Activated CD4-positive, alpha-beta T cell treated with anti-CD3 and anti-CD28 coated beads for 36 hours (primary cell): ENCODE measurements at regions not wholly inside any gene's neighbourhood (a gene's known extent, or its start where the extent isn't known, plus 50 kb on each side); places are given as distances from the start of the nearest gene placed in this dataset.

Source experiments
- ATAC-seq: fragments of 200-7000 bp; cut with Tn5 transposase; one replicate; pipeline ENCODE4 v1.10.0; 2021; ENCODE audit warnings: mild to moderate bottlenecking, moderate library complexity
- CTCF ChIA-PET: fragments of 350-600 bp; sonication (Branson Sonifier 250); formaldehyde crosslinking; loops from one replicate; lab custom pipeline; 2021; ENCODE audit warnings: antibody characterized with exemption; lab: Charles Lee
- POLR2A ChIA-PET: fragments of 350-600 bp; sonication (Branson Sonifier 250); formaldehyde crosslinking; loops from one replicate; lab custom pipeline; 2021; ENCODE audit warnings: antibody characterized with exemption, inconsistent platforms; lab: Charles Lee
- DNase-seq: peaks from one replicate; pipeline ENCODE4 v3.0.0-alpha.2; 2020
- H3K27ac Mint-ChIP-seq: one replicate; pipeline ENCODE4 v1.8.0; 2021; ENCODE audit warnings: mixed read lengths
- H3K27me3 Mint-ChIP-seq: one replicate; pipeline ENCODE4 v1.8.0; 2021; ENCODE audit warnings: mixed read lengths
- H3K36me3 Mint-ChIP-seq: one replicate; pipeline ENCODE4 v1.8.0; 2021; ENCODE audit warnings: low read depth, mixed read lengths
- H3K4me1 Mint-ChIP-seq: one replicate; pipeline ENCODE4 v1.8.0; 2021; ENCODE audit warnings: mixed read lengths
- H3K4me3 Mint-ChIP-seq: one replicate; pipeline ENCODE4 v1.8.0; 2021; ENCODE audit warnings: mild to moderate bottlenecking, moderate library complexity, mixed read lengths
- H3K9me3 Mint-ChIP-seq: one replicate; pipeline ENCODE4 v1.8.0; 2021; ENCODE audit warnings: low read depth, mixed read lengths
- intact Hi-C, 2 experiments: fragments of 100-400 bp; cut with DNase I in 1 of 2; cut with micrococcal nuclease in 1 of 2; formaldehyde crosslinking; loops; one replicate each; pipeline versions ENCODE4 v1.14.2 to v1.15.1; 2022 to 2024; cut with DNase I, micrococcal nuclease

GRCh38 chr6:54009052-54009654, 102.1 kb upstream of the MLIP start:
- intact Hi-C loops, result no loop called here
- H3K27ac Mint-ChIP-seq, result no peak overlapping the region
- CTCF ChIA-PET, result no interaction called here
- POLR2A ChIA-PET, result interaction anchor here (0.6 kb wide), 1 partner anchor 376 kb away, joined by 3 read pairs; no protein-coding TSS in a partner anchor
- H3K4me3 Mint-ChIP-seq, result no peak overlapping the region
- no peak for ATAC-seq
- H3K36me3 Mint-ChIP-seq, result no peaks in the 10 kb centered on the region
- DNase-seq, result no peak
- no peaks in the 10 kb centered on the region for H3K4me1 Mint-ChIP-seq
- no peaks in the 10 kb centered on the region for H3K9me3 Mint-ChIP-seq
- H3K27me3 Mint-ChIP-seq, result peaks cover 6% of the 10 kb centered on the region

- CTCF ChIA-PET, result no interaction called here
- POLR2A ChIA-PET, result no interaction called here
- H3K27ac Mint-ChIP-seq, result no peak overlapping the region
- no peaks in the 10 kb centered on the region for H3K9me3 Mint-ChIP-seq
- no peaks in the 10 kb centered on the region for H3K4me1 Mint-ChIP-seq
- DNase-seq (no peak), ATAC-seq (no peak)
- intact Hi-C loops, result no loop called here
- H3K4me3 Mint-ChIP-seq, result no peak overlapping the region
- no peaks in the 10 kb centered on the region for H3K36me3 Mint-ChIP-seq
- peaks cover 6% of the 10 kb centered on the region for H3K27me3 Mint-ChIP-seq
Observed at GRCh38 chr6:54010340-54011276, 100.6 kb upstream of the MLIP start.

DNA sequence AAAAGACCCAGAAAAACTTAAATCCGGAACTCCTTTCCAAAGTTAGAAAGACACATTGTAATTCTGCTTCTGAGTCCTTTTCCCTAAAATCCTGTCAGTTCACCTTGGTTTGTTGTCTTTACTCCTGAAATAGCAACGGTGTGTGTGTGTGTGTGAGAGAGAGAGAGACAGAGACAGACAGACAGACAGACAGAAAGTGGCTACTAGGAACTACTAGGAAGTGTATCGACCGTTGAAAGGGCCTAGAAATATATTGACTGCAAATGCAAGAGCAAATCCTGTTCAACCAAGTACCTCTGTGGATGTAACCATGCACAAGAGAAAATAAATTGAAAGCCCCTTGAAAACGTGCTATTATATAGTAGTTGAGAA, 100.0 kb upstream of the MLIP start:
- ChIA-PET CTCF (no interaction called here), POLR2A (no interaction called here)
- no peaks in the 10 kb centered on the region for H3K9me3 Mint-ChIP-seq
- intact Hi-C loops, result no loop called here
- peaks cover 6% of the 10 kb centered on the region for H3K27me3 Mint-ChIP-seq
- H3K36me3 Mint-ChIP-seq, result no peaks in the 10 kb centered on the region
- DNase-seq (no peak), ATAC-seq (no peak)
- no peaks in the 10 kb centered on the region for H3K4me1 Mint-ChIP-seq
- H3K4me3 Mint-ChIP-seq, result no peak overlapping the region
- H3K27ac Mint-ChIP-seq, result no peak overlapping the region

- ATAC-seq (no peak), DNase-seq (no peak)
- peaks cover 2% of the 10 kb centered on the region for H3K27me3 Mint-ChIP-seq
- CTCF ChIA-PET, result no interaction called here
- no peak overlapping the region for H3K27ac Mint-ChIP-seq
- intact Hi-C loops, result no loop called here
- H3K9me3 Mint-ChIP-seq, result no peaks in the 10 kb centered on the region
- H3K36me3 Mint-ChIP-seq, result no peaks in the 10 kb centered on the region
- POLR2A ChIA-PET, result no interaction called here
- H3K4me3 Mint-ChIP-seq, result no peak overlapping the region
- H3K4me1 Mint-ChIP-seq, result no peaks in the 10 kb centered on the region
Observed at GRCh38 chr6:54013966-54014365, 97.3 kb upstream of the MLIP start.

DNA sequence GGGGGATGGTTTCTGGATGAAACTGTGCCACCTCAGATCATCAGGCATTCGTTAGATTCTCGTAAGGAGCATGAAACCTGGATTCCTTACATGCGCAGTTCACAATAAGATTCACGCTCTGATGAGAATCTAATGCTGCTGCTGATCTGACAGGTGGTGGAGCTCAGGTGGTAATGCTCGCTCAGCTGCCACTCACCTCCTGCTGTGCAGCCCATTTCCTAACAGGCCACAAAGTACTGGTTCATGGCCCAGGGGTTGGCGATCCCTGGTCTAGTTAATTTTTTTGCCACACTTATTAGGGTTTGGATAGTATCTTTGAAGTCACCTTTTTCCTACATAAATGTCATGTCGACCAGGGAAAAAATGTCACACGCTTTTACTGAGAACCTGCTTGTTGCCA, 96.8 kb upstream of the MLIP start:
- POLR2A ChIA-PET, result no interaction called here
- ATAC-seq (no peak), DNase-seq (no peak)
- Mint-ChIP-seq H3K27ac (no peak overlapping the region), H3K4me1 (no peaks in the 10 kb centered on the region), H3K36me3 (no peaks in the 10 kb centered on the region), H3K27me3 (peaks cover 2% of the 10 kb centered on the region), H3K9me3 (no peaks in the 10 kb centered on the region), H3K4me3 (no peak overlapping the region)
- CTCF ChIA-PET, result no interaction called here
- intact Hi-C loops, result no loop called here

GRCh38 chr6:54017877-54018276, 93.4 kb upstream of the MLIP start:
- H3K36me3 Mint-ChIP-seq, result no peaks in the 10 kb centered on the region
- intact Hi-C loops, result no loop called here
- POLR2A ChIA-PET, result no interaction called here
- no peaks in the 10 kb centered on the region for H3K4me1 Mint-ChIP-seq
- DNase-seq (no peak), ATAC-seq (no peak)
- H3K27me3 Mint-ChIP-seq, result peaks cover 2% of the 10 kb centered on the region
- no peak overlapping the region for H3K4me3 Mint-ChIP-seq
- H3K27ac Mint-ChIP-seq, result no peak overlapping the region
- CTCF ChIA-PET, result no interaction called here
- H3K9me3 Mint-ChIP-seq, result no peaks in the 10 kb centered on the region

DNA sequence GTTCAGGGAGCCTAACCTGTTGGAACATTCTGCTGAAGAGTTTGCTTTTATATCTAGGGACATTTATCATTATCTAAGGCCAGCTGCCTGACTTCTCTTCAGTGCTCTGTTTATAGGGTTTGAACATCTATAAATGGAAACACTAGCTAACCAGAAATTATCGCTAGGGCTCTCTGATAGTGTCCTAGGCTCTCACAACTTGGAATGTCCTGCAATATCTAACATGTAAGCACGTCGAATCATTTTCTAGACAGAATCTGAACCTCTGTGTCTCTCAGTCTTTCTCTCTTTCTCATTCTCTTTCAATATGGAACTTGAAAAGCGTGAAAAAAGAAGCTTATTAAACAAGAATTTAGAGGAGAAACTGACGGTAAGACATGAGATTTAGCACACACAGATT, 92.5 kb upstream of the MLIP start:
- CTCF ChIA-PET, result no interaction called here
- no peak for ATAC-seq
- Mint-ChIP-seq H3K4me1 (no peaks in the 10 kb centered on the region), H3K27ac (no peak overlapping the region), H3K36me3 (no peaks in the 10 kb centered on the region), H3K4me3 (no peak overlapping the region), H3K27me3 (no peaks in the 10 kb centered on the region), H3K9me3 (no peaks in the 10 kb centered on the region)
- intact Hi-C loops, result no loop called here
- DNase-seq, result no peak
- POLR2A ChIA-PET, result no interaction called here

GRCh38 chr6:54019860-54020259, 91.4 kb upstream of the MLIP start:
- ChIA-PET CTCF (no interaction called here), POLR2A (no interaction called here)
- ATAC-seq (no peak), DNase-seq (no peak)
- no peak overlapping the region for H3K4me3 Mint-ChIP-seq
- no peaks in the 10 kb centered on the region for H3K4me1 Mint-ChIP-seq
- H3K9me3 Mint-ChIP-seq, result no peaks in the 10 kb centered on the region
- no peak overlapping the region for H3K27ac Mint-ChIP-seq
- H3K36me3 Mint-ChIP-seq, result no peaks in the 10 kb centered on the region
- intact Hi-C loops, result no loop called here
- no peaks in the 10 kb centered on the region for H3K27me3 Mint-ChIP-seq

GRCh38 chr6:54020334-54020733, 90.9 kb upstream of the MLIP start:
- ATAC-seq, result no peak
- Mint-ChIP-seq H3K9me3 (no peaks in the 10 kb centered on the region), H3K4me1 (no peaks in the 10 kb centered on the region), H3K27me3 (no peaks in the 10 kb centered on the region), H3K4me3 (no peak overlapping the region), H3K36me3 (no peaks in the 10 kb centered on the region), H3K27ac (no peak overlapping the region)
- CTCF ChIA-PET, result no interaction called here
- no peak for DNase-seq
- POLR2A ChIA-PET, result no interaction called here
- intact Hi-C loops, result no loop called here

- ATAC-seq (no peak), DNase-seq (no peak)
- Mint-ChIP-seq H3K4me3 (no peak overlapping the region), H3K27ac (no peak overlapping the region), H3K36me3 (no peaks in the 10 kb centered on the region), H3K27me3 (peaks cover 4% of the 10 kb centered on the region), H3K9me3 (no peaks in the 10 kb centered on the region), H3K4me1 (no peaks in the 10 kb centered on the region)
- ChIA-PET CTCF (no interaction called here), POLR2A (no interaction called here)
- intact Hi-C loops, result no loop called here
Observed at GRCh38 chr6:54026652-54027400, 84.4 kb upstream of the MLIP start.

- intact Hi-C loops, result no loop called here
- H3K9me3 Mint-ChIP-seq, result no peaks in the 10 kb centered on the region
- H3K4me3 Mint-ChIP-seq, result no peak overlapping the region
- no peaks in the 10 kb centered on the region for H3K4me1 Mint-ChIP-seq
- peaks cover 4% of the 10 kb centered on the region for H3K27me3 Mint-ChIP-seq
- ATAC-seq (no peak), DNase-seq (no peak)
- ChIA-PET POLR2A (no interaction called here), CTCF (no interaction called here)
- no peak overlapping the region for H3K27ac Mint-ChIP-seq
- no peaks in the 10 kb centered on the region for H3K36me3 Mint-ChIP-seq
Observed at GRCh38 chr6:54028170-54028569, 83.1 kb upstream of the MLIP start.

DNA sequence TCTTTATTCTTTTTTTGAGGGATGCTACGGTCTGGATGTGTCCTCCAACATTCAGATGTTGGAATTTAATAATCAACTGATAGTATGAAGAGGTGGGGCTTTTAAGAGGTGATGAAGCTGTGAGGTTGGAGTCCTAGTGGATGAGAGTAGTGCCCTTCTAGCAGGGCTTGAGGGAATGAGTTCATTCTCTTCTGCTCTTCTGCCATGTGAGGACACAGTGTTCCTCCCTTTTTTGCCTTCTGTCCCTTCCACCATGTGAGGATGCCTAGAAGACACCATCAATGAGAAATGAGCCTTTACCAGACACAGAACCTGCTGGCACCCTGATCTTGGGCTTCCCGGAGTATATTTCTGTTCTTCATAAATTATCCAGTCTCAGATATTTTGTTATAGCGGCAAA, 82.1 kb upstream of the MLIP start:
- Mint-ChIP-seq H3K9me3 (no peaks in the 10 kb centered on the region), H3K36me3 (no peaks in the 10 kb centered on the region), H3K27me3 (peaks cover 4% of the 10 kb centered on the region), H3K4me1 (no peaks in the 10 kb centered on the region), H3K27ac (no peak overlapping the region), H3K4me3 (no peak overlapping the region)
- CTCF ChIA-PET, result interaction anchor here (0.6 kb wide), 2 partner anchors 42 to 1174 kb away, joined by 3 read pairs; no protein-coding TSS in a partner anchor
- no peak for ATAC-seq
- POLR2A ChIA-PET, result no interaction called here
- no peak for DNase-seq
- intact Hi-C loops, result no loop called here
